DOHH2 (cell line): ENCODE measurements at regions not wholly inside any gene's neighbourhood (a gene's known extent, or its start where the extent isn't known, plus 50 kb on each side); places are given as distances from the start of the nearest gene placed in this dataset.

Experiments used
- H3F3A ChIP-seq: fragments of 200-600 bp; sonication (generic), shearing (Covaris generic); 2 replicates; pipeline ENCODE4 v1.6.0; 2016; ENCODE audit warnings: antibody characterized with exemption, mild to moderate bottlenecking; ENCODE audit not compliant: control insufficient read depth, insufficient read depth
- H3K27ac ChIP-seq: fragments of 200-600 bp; sonication (generic); 2 replicates; pipeline ENCODE4 v1.5.1; 2014; ENCODE audit warnings: low read depth, mild to moderate bottlenecking, low read length, moderate library complexity
- H3K27me3 ChIP-seq: fragments of 200-600 bp; sonication (generic); 2 replicates; pipeline ENCODE4 v1.6.1; 2014; ENCODE audit warnings: mild to moderate bottlenecking, low read length, mixed read lengths; ENCODE audit not compliant: control insufficient read depth
- H3K36me3 ChIP-seq: fragments of 200-600 bp; sonication (generic); 2 replicates; pipeline ENCODE4 v1.6.1; 2014; ENCODE audit warnings: mild to moderate bottlenecking, low read length, moderate library complexity, mixed read lengths; ENCODE audit not compliant: control insufficient read depth
- H3K4me1 ChIP-seq: fragments of 200-600 bp; sonication (generic); 2 replicates; pipeline ENCODE4 v1.6.1; 2014; ENCODE audit warnings: mild to moderate bottlenecking, low read length, mixed read lengths; ENCODE audit not compliant: control insufficient read depth
- H3K4me2 ChIP-seq: fragments of 200-600 bp; sonication (generic); 2 replicates; pipeline ENCODE4 v1.6.0; 2014; ENCODE audit warnings: mild to moderate bottlenecking, low read length, moderate library complexity
- H3K4me3 ChIP-seq: fragments of 200-600 bp; sonication (generic); 2 replicates; pipeline ENCODE4 v1.5.1; 2014; ENCODE audit warnings: mild to moderate bottlenecking, low read length, mixed read lengths
- H3K79me2 ChIP-seq: fragments of 200-600 bp; sonication (generic); 2 replicates; pipeline ENCODE4 v1.6.1; 2014; ENCODE audit warnings: mild to moderate bottlenecking, low read length, mixed read lengths; ENCODE audit not compliant: control insufficient read depth
- H3K9me2 ChIP-seq: fragments of 200-600 bp; sonication (generic); replicated peaks from 2 replicates; pipeline ENCODE4 v1.6.1; 2014; ENCODE audit warnings: mild to moderate bottlenecking, low read length, mixed read lengths; ENCODE audit not compliant: control insufficient read depth
- H3K9me3 ChIP-seq: fragments of 200-600 bp; sonication (generic); 2 replicates; pipeline ENCODE4 v1.6.1; 2014; ENCODE audit warnings: antibody characterized with exemption, low read length, mixed read lengths; ENCODE audit not compliant: control insufficient read depth, insufficient read depth
- H4K20me1 ChIP-seq: fragments of 200-600 bp; sonication (generic); 2 replicates; pipeline ENCODE4 v1.6.0; 2014; ENCODE audit warnings: low read depth, mild to moderate bottlenecking, antibody characterized with exemption, low read length, moderate library complexity; ENCODE audit not compliant: control insufficient read depth, insufficient read depth
- CTCF ChIP-seq: fragments of 200-600 bp; sonication (generic); IDR thresholded peaks from one replicate; pipeline ENCODE4 v1.5.1; 2014; ENCODE audit warnings: antibody characterized with exemption, mild to moderate bottlenecking, low read depth, low read length; ENCODE audit not compliant: poor library complexity, severe bottlenecking
- EZH2phosphoT487 ChIP-seq: fragments of 200-600 bp; sonication (generic); IDR thresholded peaks from 2 replicates; pipeline ENCODE4 v1.6.1; 2017; ENCODE audit warnings: borderline replicate concordance, mild to moderate bottlenecking, antibody characterized with exemption, low read length, moderate library complexity, mixed read lengths

DNA sequence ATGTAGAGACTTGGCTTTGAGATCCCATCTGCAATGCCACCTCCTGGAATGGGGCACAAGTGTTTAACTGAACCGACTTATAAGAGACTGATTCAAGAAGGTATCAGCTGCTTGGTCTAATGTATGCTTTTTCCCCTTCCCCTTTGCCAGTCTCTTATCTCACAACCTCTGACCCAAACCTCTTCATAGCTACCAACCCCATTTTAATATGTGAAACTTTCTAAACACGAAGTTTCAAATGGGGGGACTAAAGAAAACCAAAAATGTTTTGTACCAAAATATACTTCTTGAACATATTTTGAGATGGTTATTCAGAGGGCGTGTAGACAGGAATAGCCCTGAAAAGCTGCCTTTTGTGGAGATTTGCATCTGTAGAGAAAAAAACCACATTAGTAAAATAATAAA is 73.1 kb downstream of the OXSM start:
- Histone ChIP-seq H3K4me1 (peaks cover 6% of the 10 kb centered on the region; the same call in 1 of the 2 replicates), H3K27me3 (no peaks in the 10 kb centered on the region), H3K36me3 (no peaks in the 10 kb centered on the region), H3K9me3 (no peaks in the 10 kb centered on the region), H3F3A (no peaks in the 10 kb centered on the region), H3K4me3 (no peak overlapping the region), H3K9me2 (no peaks in the 10 kb centered on the region), H3K27ac (no peak overlapping the region), H3K79me2 (no peaks in the 10 kb centered on the region), H3K4me2 (no peak overlapping the region), H4K20me1 (no peaks in the 10 kb centered on the region)
- TF ChIP-seq EZH2phosphoT487, result no peak
- no peak for TF ChIP-seq CTCF

DNA sequence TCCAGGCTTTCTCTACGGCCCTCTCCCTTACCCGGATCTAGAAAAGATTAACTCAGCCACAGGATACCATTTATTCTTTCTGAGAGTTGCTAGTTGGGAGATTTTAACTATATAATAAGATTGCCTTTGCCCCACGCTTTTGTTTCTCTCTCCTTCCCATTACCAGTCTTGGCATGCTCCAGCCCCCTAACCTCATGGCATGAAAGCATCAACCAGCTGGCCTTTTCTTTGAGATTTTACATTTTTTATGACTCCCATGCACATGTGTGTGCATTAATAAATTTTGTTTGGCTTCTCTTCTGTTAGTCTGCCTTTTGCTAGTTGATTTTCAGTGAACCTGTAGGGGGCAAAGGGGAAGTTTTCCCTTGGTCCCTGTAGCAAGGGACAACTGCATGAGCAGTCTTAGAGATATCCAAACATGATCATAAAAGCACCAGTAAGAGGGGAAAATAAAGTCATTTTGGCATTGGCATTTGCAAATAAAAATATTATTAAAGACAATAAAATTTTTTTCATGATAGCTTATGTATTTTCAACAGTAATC is 73.6 kb downstream of the OXSM start:
- TF ChIP-seq EZH2phosphoT487 (no peak), CTCF (peak; percentile 41)
- H4K20me1 ChIP-seq, result no peaks in the 10 kb centered on the region
- H3K9me2 ChIP-seq, result no peaks in the 10 kb centered on the region
- H3K27me3 ChIP-seq, result no peaks in the 10 kb centered on the region
- no peaks in the 10 kb centered on the region for H3K36me3 ChIP-seq
- no peaks in the 10 kb centered on the region for H3K9me3 ChIP-seq
- peaks cover 6% of the 10 kb centered on the region; the same call in 1 of the 2 replicates for H3K4me1 ChIP-seq
- H3K27ac ChIP-seq, result no peak overlapping the region
- H3K4me2 ChIP-seq, result no peak overlapping the region
- H3F3A ChIP-seq, result no peaks in the 10 kb centered on the region
- H3K79me2 ChIP-seq, result no peaks in the 10 kb centered on the region
- H3K4me3 ChIP-seq, result no peak overlapping the region

- Histone ChIP-seq H4K20me1 (no peaks in the 10 kb centered on the region), H3F3A (no peaks in the 10 kb centered on the region), H3K36me3 (no peaks in the 10 kb centered on the region), H3K4me1 (0 out of 2 replicates have a peak, but pooled peaks cover 3% of the 10 kb centered on the region), H3K4me3 (no peak overlapping the region), H3K4me2 (no peak overlapping the region), H3K27ac (no peak overlapping the region), H3K79me2 (no peaks in the 10 kb centered on the region), H3K9me3 (no peaks in the 10 kb centered on the region), H3K9me2 (no peaks in the 10 kb centered on the region), H3K27me3 (no peaks in the 10 kb centered on the region)
- TF ChIP-seq EZH2phosphoT487, result no peak
- TF ChIP-seq CTCF, result no peak
Observed at GRCh38 chr3:25870452-25870851, 80.6 kb downstream of the OXSM start.
